NCI-H510A treated with DMSO at 0.1 percent for 48 hours (cell line): ENCODE measurements at regions not wholly inside any gene's neighbourhood (a gene's known extent, or its start where the extent isn't known, plus 50 kb on each side); places are given as distances from the start of the nearest gene placed in this dataset.

Source experiments
- DNase-seq: peaks from one replicate; lab custom pipeline; 2025; lab: John Stamatoyannopoulos, UW

GRCh38 chr5:167966979-167967378 lies 324.5 kb upstream of the WWC1 start:
- no peak for DNase-seq

GRCh38 chr5:167967494-167968177 lies 323.8 kb upstream of the WWC1 start:
- no peak for DNase-seq

GRCh38 chr5:167968837-167969236 lies 322.6 kb upstream of the WWC1 start:
- DNase-seq, result no peak

- no peak for DNase-seq
Measured at GRCh38 chr5:167969998-167970397, 321.4 kb upstream of the WWC1 start.

GRCh38 chr5:167971706-167972105 lies 319.7 kb upstream of the WWC1 start:
- DNase-seq, result no peak

GRCh38 chr5:167973126-167973525 lies 318.3 kb upstream of the WWC1 start:
- no peak for DNase-seq

GRCh38 chr5:167984951-167985350 lies 306.5 kb upstream of the WWC1 start:
- no peak for DNase-seq

GRCh38 chr5:167985373-167985772 lies 306.1 kb upstream of the WWC1 start:
- DNase-seq, result no peak

GRCh38 chr5:167987490-167988280 lies 303.8 kb upstream of the WWC1 start:
- DNase-seq, result no peak

- no peak for DNase-seq
Measured at GRCh38 chr5:167992868-167993267, 298.6 kb upstream of the WWC1 start.

GRCh38 chr5:167993771-167994170 lies 297.7 kb upstream of the WWC1 start:
- no peak for DNase-seq

- DNase-seq, result no peak
Measured at GRCh38 chr5:167995844-167996425, 295.5 kb upstream of the WWC1 start.

- no peak for DNase-seq
Measured at GRCh38 chr5:167998148-167998767, 293.2 kb upstream of the WWC1 start.

- DNase-seq, result no peak
Measured at GRCh38 chr5:167999182-167999581, 292.3 kb upstream of the WWC1 start.

GRCh38 chr5:168001318-168001717 lies 290.1 kb upstream of the WWC1 start:
- DNase-seq, result no peak

GRCh38 chr5:168002116-168002515 lies 289.3 kb upstream of the WWC1 start:
- DNase-seq, result no peak

- no peak for DNase-seq
Measured at GRCh38 chr5:168005093-168005492, 286.4 kb upstream of the WWC1 start.

- DNase-seq, result no peak
Measured at GRCh38 chr5:168005936-168006335, 285.5 kb upstream of the WWC1 start.

GRCh38 chr5:168006456-168007130 lies 284.9 kb upstream of the WWC1 start:
- DNase-seq, result no peak

- DNase-seq, result no peak
Measured at GRCh38 chr5:168007286-168007685, 284.2 kb upstream of the WWC1 start.

- no peak for DNase-seq
Measured at GRCh38 chr5:168008555-168008954, 282.9 kb upstream of the WWC1 start.

GRCh38 chr5:168011096-168011495 lies 280.3 kb upstream of the WWC1 start:
- DNase-seq, result no peak
